Fibroblast of the conjunctiva (primary cell): ENCODE measurements at regions not wholly inside any gene's neighbourhood (a gene's known extent, or its start where the extent isn't known, plus 50 kb on each side); places are given as distances from the start of the nearest gene placed in this dataset.
A peak's percentile ranks its signal among the peaks of the same experiment; 100 is the strongest.
"Not testable (repeated sequence)": the region's sequence is repeated elsewhere in the genome, so short reads cannot be mapped to it uniquely, and the experiment has no call there.

Experiments used
- DNase-seq: peaks from one replicate; pipeline ENCODE4 v3.0.0-alpha.2; 2010; ENCODE audit warnings: low read depth

DNA sequence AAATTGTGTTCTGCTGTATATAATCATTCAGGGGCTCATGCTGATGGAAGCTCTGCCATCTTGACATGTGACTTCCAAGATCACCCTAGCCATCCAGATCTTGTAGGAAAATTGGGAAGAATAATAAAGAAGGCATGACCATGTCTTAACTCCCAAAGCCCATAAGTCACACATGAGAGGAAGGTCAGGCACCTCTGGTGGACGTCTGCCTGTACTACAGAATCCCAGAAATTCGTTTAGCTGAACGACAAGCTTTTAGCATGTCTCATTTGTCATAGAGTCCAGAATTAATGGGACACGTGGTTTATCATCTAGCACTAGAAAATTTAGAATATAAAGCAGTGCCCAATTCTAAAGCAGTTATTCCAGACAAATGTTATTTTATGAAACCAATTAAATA is 212.7 kb downstream of the CENPC start:
- no peak for DNase-seq

DNA sequence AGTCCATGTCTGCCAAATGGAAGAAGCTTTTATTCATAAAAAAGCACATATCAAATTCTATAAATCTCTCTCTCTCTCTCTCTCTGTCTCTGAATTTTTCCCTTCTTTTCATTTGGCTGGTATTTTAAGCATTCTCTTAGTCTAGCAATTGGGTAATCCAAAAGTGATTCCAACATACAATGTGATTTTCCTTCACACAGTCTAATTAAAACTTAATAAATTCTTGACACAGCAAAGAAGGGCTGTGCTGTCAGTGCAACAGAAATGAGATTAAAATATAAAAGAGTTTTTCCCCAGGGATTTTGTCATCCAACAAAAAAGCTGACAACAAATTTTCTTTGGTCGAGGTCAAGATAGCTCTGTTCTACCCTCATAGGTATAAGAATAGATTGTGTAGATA is 216.9 kb downstream of the CENPC start:
- DNase-seq, result no peak

DNA sequence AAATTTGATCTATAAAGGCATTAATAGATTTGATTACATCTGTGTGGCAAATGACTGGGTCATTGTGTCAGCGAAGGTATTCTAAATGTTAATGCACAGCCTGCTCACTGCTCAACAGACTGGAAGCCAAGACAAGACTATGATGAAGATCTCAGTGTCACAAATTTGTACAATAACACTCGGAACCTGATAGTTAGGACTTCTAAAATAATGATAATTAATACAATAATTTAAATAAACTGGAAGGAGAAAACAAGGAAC is 217.4 kb downstream of the CENPC start:
- DNase-seq, result no peak

DNA sequence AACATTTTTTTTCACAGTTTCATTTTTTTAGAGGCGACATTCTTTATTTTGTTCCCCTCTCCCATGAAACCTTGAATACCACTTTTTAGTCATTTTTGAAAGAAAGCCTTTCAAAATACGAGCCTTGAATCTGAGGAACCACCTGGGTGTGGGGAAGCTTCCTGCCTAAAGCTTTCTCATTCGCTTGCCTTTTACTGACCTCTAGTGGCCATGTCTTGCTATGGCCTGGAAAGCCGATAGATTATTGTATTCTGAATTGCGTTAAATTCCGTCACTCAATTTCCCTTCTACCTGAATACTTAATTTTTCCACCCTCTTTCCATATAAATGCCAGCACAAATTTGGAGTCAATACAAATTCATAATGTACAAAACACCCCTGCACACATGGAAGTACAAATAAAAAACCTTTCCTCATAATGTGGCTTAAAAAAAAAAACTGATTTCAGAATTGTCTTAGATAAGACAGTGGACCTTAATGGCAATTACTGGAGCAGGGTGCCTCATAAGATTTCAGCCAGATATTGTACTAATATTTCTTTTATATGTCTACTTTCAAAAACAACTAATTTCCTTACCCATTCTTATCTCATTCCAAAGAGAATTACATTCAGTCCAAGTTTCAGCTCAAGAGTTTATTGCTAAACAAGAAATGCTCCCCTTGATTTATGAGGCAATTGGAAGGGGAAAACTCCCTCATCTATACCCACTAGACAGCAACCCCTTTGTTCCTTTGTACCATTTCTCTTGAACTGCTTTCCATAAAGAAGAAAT is 217.9 kb downstream of the CENPC start:
- DNase-seq, result peak; percentile 33

DNA sequence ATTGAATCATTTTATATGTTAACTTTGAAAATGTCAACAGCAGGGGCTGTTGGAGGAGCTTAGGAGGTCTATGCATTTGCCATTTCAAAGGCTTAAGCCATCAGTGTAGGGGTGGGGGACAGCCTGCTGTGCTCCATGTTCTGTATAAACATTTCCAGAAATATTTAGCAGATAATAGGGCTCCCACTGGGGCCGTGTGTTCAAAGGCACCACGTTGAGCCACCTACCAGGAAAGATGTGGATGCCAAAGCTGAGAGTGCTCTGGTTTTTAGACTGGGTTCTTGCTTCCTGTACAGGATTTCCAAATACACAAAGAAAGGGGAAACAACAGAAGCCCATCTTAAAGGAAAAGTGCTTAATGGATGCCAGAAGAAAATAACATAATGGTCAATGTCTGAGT is 219.5 kb downstream of the CENPC start:
- DNase-seq, result no peak

DNA sequence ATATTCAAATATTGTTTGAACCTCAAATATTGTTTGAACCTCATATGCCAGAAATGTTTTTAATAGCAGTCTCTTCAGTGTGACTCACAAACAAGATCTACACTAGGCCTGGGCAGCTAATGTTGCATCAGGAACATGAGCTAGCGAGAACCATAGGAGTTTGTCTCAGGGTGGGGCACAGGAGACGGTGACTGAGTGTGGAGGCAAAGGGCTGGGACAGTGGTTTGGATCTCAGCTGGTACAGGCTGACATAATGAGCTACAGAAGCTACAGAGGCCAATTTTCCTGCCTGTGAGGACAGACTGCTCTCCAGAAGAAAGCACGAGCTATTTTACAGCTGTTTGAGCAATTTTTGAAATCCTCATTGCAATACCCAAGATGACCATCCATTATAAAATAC is 224.7 kb downstream of the CENPC start:
- DNase-seq, result no peak

DNA sequence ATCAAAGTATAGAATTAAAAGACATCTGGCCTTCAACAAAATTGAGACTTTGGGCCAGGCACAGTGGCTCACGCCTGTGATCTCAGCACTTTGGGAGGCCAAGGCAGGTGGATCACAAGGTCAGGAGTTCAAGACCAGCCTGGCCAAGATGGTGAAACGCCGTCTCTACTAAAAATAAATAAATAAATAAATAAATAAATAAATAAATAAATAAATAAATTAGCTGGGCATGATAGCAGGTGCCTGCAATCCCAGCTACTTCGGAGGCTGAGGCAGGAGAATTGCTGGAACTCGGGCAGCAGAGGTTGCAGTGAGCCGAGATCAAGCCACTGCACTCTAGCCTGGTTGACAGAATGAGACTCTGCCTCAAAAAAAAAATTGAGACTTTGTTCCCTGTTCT is 225.7 kb downstream of the CENPC start:
- not testable (repeated sequence) for DNase-seq

DNA sequence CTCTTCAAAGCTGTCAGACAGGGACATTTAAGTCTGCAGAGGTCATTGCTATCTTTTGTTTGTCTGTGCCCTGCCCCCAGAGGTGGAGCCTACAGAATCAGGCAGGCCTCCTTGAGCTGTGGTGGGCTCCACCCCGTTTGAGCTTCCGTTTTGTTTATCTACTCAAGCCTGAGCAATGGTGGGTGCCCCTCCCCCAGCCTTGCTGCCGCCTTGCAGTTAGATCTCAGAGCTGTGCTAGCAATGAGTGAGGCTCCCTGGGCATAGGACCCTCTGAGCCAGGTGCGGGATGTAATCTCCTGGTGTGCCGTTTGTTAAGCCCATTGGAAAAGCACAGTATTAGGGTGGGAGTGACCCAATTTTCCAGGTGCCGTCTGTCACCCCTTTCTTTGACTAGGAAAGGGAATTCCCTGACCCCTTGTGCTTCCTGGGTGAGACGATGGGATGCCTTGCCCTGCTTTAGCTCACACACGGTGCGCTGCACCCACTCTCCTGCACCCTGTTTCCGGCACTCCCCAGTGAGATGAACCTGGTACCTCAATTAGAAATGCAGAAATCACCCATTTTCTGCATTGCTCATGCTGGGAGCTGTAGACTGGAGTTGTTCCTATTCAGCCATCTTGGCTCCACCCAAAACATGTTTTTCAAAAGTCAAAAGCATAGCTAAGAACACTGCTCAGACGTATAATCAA is 244.7 kb downstream of the CENPC start:
- not testable (repeated sequence) for DNase-seq

DNA sequence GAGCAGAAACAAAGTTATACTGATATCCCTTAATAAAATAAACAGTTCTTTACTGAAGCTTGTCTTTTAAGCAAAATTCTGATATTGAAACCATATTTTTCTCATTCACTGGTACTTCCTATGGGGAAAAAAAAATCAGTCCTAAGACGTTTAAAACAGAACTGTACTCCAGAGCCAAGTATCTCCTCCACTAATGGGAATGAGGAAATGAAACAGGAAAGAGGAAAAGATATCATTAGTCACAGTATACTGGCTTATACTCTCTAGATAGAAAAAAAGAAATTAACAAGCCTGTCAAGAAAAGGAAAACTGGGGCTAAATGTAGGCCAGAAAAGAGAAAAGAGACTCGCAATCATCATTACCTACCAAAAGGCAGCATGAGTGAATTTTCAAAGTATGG is 252.7 kb downstream of the CENPC start:
- DNase-seq, result no peak

DNA sequence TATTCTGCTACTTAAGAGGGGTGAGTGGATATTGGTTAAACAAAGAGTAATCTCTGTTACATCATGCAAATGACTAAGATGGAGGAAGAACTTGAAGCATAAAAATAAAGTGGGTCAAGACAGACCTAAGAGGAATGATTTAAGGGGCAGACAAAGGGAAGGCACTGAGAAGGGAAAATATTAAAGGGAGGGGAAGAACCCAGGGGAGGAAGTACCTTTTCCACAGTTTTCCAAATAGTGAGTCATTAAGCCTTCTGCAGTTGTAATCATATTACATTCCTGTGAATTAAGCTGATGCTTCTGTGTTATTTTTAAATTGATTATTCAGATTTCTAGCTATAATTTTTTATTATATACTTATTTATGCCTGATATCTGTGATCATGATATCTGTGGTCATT is 253.3 kb downstream of the CENPC start:
- DNase-seq, result no peak

DNA sequence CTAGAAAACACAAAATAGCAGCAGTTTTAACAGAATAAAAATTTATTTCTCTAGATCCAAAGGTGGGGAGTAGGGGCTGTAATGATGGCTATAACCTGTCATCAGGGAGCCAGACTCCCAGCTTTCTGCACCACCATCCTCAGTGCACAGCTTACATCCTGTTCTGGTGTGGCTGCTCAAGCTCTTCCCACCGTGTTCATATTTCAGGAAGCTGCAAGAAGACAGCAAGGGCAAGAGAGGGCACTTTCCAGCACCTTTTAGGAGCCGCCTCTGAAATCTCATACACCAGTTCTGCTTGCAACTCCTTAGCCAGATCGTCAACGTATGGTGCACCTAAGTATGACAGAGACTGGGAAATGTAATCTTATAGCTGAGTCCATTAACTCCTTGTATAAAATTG is 253.7 kb downstream of the CENPC start:
- no peak for DNase-seq

DNA sequence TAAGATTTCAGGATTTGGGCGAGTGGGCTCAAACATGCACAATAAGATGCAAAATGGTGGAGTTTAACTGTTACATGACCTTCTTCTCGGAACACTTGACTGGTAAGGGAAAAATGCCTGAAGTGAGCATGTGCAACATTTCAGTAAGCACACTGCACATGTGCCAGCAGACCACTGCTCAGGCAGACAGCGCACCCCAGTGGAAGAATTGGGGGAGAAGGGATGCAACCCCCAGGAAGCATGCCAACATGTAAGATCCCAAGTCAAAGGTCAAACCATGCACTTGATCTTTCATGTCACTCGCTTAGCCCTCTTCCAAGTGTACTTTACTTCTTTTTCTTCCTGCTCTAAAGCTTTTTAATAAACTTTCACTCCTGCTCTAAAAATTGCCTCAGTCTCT is 256.3 kb downstream of the CENPC start:
- no peak for DNase-seq

DNA sequence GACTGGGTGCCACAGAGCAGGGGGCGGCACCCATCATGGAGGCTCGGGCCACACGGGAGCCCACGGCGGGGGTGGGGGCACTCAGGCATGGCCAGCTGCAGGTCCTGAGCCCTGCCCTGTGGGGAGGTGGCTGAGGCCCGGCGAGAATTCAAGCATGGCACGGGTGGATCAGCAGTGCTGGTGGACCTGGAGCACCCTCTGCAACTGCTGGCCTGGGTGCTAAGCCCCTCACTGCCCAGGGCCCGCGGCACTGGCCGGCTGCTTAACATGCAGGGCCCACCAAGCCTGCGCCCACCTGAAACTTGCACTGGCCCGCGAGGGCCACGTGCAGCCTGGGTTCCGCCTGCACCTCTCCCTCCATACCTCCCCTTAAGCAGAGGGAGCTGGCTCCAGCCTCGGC is 258.6 kb downstream of the CENPC start:
- no peak for DNase-seq

DNA sequence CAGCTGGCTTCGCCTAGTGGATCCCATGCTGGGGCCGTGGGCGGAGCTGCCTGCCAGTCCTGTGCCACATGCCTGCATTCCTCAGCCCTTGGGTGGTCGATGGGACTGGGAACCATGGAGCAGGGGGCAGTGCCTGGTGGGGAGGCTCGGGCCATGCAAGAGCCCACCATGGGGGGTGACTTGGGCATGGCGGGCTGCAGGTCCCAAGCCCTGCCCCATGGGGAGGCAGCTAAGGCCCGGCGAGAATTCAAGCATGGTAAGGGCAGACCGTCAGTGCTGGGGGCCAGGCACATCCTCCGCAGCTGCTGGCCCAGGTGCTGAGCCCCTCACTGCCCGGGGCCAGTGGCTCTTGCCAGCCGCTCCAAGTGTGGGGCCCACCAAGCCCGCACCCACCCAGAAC is 262.6 kb downstream of the CENPC start:
- DNase-seq, result no peak

DNA sequence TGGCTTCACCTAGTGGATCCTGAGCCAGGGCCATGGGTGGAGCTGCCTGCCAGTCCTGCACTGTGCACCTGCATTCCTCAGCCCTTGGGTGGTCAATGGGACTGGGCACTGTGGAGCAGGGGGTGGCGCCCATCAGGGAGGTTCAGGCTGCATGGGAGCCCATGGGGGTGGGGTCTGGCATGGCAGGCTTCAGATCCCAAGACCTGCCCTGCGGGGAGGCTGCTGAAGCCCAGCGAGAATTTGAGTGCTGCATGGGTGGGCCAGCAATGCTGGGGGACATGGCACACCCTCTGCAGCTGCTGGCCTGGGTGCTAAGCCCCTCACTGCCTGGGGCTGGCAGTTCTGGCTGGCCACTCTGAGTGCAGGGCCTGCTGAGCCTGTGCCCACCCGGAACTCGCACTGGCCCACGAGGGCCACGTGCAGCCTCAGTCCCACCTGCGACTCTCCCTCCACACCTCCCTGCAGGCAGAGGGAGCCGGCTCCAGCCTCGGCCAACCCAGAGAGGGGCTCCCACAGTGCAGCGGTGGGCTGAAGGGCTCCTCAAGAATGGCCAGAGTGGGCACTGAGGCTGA is 270.0 kb downstream of the CENPC start:
- DNase-seq, result no peak

DNA sequence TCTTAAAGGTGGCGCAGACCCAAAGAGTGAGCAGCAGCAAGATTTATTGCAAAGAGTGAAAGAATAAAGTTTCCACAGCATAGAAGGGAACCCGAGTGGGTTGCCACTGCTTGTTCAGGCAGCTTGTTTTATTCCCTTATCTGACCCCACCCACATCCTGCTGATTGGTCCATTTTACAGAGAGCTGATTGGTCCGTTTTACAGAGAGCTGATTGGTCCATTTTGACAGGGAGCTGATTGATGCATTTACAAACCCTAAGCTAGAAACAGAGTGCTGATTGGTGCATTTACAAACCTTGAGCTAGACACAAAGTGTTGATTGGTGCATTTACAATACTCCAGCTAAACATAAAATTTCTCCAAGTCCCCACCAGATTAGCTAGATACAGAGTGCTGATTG is 270.6 kb downstream of the CENPC start:
- not testable (repeated sequence) for DNase-seq

DNA sequence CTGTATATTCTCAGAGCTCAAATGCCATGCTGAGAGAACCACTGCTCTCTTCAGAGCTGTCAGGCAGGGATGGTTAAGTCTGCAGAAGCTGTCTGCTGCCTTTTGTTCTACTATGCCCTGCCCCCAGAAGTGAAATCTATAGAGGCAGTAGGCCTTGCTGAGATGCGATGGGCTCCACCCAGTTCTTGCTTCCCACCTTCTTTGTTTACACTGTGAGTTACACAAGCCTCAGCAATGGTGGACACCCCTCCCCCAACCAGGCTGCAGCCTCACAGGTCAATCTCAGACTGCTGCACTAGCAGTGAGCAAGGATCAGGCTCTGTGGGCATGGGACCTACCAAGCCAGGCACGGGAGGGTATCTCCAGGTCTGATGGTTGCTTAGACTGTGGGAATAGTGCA is 271.6 kb downstream of the CENPC start:
- no peak for DNase-seq

DNA sequence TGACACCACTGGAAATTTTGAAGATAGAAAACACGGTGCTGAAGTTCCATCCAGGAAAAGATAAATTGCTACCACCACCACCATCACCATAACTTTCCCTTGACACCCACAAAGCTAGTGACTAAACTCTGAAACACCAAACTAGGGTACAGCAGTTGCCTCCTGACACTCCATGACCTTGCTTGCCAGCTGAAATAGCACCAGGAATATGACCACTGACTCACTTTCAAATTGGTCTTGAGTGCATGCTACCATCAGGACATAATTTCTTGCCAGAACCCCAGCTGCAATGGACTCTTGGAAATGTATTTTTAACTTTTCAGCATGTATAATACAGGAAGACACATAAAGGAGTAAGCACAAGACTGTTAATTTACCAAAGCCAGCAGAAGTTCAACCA is 283.3 kb downstream of the CENPC start:
- DNase-seq, result no peak

DNA sequence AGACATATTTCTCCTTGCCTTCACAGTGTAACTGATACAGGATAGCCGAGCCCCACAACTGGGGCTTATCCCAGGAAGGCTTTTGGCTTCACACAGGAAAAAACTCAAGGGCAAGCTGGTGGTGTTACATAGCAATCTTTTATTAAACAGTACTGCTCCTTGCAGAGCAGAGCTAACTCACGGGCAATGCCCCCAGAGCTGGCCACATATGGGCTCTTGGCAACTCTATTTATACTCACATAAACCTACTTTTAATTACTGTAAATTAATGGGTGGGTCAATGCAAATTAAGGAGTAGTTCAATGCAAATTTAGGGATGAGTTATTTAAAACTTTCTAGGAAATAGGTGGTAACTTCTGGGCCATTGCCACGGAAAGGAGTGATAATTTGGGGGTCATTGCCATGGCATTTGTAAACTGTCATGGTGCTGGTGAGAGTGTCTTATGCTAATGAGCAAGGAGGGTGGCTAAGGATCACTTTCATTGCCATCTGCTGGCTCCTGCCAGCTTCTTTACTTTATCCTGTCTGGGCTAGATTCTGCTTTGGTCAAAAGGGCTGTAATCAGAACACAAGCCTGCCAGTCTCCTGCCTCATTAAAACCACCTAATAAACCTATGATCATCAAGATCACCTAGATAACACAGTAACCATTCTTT is 288.8 kb downstream of the CENPC start:
- no peak for DNase-seq

DNA sequence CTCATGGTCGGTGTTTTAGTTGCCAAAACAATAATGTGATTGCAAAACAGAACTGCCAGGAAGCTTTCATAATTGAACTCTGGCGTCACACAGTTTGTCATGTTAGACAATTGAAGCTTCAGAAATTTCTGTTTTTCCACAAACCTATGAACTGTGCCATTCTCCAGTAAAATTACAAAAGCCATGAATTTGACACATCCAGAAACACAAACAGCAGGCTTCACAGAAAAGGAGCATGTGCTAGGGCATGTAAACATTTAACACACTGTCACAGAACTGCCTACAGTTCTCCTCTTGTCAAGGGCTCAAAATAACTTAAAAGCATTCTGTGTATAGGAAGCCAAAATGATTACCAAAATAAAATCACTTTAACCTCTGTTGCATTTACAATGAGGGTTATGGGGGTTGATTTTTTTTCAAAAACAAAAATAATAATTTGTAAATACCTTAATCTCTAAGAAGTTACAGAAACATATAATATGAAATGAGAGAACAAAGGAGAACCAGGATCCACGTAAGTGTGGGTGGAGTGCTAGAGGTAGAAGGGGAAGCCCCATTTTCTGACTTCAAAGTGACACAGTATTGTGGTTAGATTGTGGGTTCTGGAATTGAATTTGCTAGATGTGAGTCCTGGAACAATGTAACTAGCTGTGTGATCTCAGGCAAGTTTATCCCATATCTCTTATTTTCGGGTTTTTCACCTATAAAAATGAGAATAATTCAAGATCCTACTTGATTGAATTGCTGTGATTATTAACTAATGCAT is 295.0 kb downstream of the CENPC start:
- no peak for DNase-seq

DNA sequence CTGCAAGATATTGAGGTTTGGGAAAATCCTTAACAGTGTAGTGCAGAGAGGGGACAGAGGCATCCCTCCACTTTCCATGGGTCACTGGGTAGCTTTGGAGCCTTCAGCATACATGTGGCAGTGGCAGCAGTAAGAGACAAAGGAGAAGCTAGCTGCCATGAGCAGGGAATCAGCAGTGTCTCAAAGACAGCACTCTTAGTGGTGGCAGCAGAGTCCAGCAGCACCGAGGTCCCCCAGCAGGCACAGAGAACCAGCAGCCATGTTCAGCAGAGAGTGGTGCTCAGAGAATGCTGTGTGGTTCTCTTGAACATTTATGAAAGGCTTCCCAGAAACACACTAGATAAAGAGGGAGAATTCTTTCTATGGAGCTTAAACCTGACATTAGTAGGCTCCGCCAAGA is 308.5 kb downstream of the CENPC start:
- DNase-seq, result no peak

DNA sequence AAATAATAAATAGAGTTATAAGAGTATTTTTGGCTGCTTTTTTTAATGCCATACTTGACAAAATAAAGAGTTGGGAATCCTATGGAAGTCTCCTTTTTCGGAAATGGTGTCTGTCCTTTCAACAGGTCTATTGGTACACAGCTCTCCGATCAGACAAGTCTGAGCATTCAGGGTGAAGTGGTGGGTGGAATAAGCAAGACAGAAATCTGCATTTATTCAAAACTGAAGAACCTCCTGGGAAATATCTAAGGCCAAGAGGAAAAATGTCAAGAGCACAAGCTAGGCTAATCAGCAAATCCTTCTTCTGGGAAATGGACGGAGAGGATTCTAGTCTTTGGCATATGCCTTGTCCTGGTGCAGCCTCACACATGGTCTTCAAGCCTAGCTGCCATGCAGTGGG is 309.0 kb downstream of the CENPC start:
- DNase-seq, result no peak

DNA sequence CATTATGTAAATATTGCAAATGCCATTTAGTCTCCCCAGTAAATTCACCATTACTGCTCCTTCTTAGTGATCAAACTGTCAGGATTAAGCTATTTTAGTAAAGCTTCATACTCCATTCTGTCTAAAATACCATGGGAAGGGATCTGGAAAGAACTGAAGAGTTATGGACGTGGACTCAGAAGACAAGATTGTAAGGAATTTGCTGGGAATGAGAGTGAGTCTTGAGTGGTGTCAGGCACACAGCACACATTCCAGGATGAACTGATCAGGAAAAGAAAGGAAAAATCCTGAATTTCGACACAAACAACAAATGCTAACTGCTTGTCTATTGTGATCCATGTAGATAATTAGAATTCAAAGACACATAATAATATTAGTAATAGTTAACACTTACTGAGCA is 311.0 kb downstream of the CENPC start:
- no peak for DNase-seq
